Tibial artery (tissue), 4 donors: ENCODE measurements at regions not wholly inside any gene's neighbourhood (a gene's known extent, or its start where the extent isn't known, plus 50 kb on each side); places are given as distances from the start of the nearest gene placed in this dataset.

Experiments used
- DNase-seq, 2 donors: peaks; one replicate each; pipeline ENCODE4 v3.0.0-alpha.2; 2019
- H3K27ac ChIP-seq, 2 donors: fragments of 200-600 bp; sonication (generic) in 1 of 2; 1 replicate in 1 of 2; 2 replicates in 1 of 2; pipeline ENCODE4 v1.5.1; 2018 to 2019; ENCODE audit warnings: mild to moderate bottlenecking in 1 of 2
- H3K27me3 ChIP-seq, 2 donors: fragments of 200-600 bp; sonication (generic) in 1 of 2; one replicate each; pipeline versions ENCODE4 v1.5.1 to v1.6.0; 2016 to 2019
- H3K36me3 ChIP-seq, 3 donors: fragments of 200-600 bp; sonication (generic) in 2 of 3; one replicate each; pipeline ENCODE4 v1.5.1; 2016 to 2019; ENCODE audit warnings: mild to moderate bottlenecking in 2 of 3
- H3K4me1 ChIP-seq, 4 donors: fragments of 200-600 bp; sonication (generic) in 2 of 4; 1 replicate in 3 of 4; 2 replicates in 1 of 4; pipeline ENCODE4 v1.5.1; 2016 to 2019
- H3K4me3 ChIP-seq, 2 donors: fragments of 200-600 bp; sonication (generic) in 1 of 2; 1 replicate in 1 of 2; 2 replicates in 1 of 2; pipeline ENCODE4 v1.5.1; 2018 to 2019; ENCODE audit warnings: mild to moderate bottlenecking in 2 of 2
- H3K9me3 ChIP-seq, 3 donors: fragments of 200-600 bp; sonication (generic) in 1 of 3; one replicate each; pipeline ENCODE4 v1.5.1; 2016 to 2019
- CTCF ChIP-seq, 2 experiments: fragments of 200-600 bp in 1 of 2; fragments of 450-650 bp in 1 of 2; IDR thresholded peaks; one replicate each; pipeline ENCODE4 v1.5.1; 2017 to 2019; ENCODE audit warnings: antibody characterized with exemption in 2 of 2, mild to moderate bottlenecking in 1 of 2, moderate library complexity in 1 of 2
- intact Hi-C: fragments of 100-400 bp; cut with DNase I; formaldehyde crosslinking; loops from one replicate; pipeline ENCODE4 v1.15.0; 2023; ENCODE audit warnings: low total_unique reads

GRCh38 chr11:134518616-134519389 is 106.8 kb upstream of the B3GAT1 start:
- DNase-seq: peak in 1 of 2 donors; percentile 32

GRCh38 chr11:134517621-134518293 is 105.7 kb upstream of the B3GAT1 start:
- no peak overlapping the region for H3K4me3 ChIP-seq
- no peaks in the 10 kb centered on the region for H3K36me3 ChIP-seq
- no peaks in the 10 kb centered on the region for H3K4me1 ChIP-seq
- H3K27me3 ChIP-seq: peaks cover 0 to 54% of the 10 kb centered on the region in 2 donors
- H3K27ac ChIP-seq: no peak overlapping the region
- peak in 1 of 2 donors; percentile 34 for DNase-seq
- TF ChIP-seq CTCF (IDR thresholded peaks at IDR 0.05): no peak
- intact Hi-C loops: no loop called here
- no peaks in the 10 kb centered on the region for H3K9me3 ChIP-seq

More at GRCh38 chr11:134518616-134519389, 106.8 kb upstream of the B3GAT1 start:
- intact Hi-C loops: no loop called here
- Histone ChIP-seq H3K27me3 (peaks cover 0 to 50% of the 10 kb centered on the region in 2 donors), H3K9me3 (no peaks in the 10 kb centered on the region), H3K36me3 (no peaks in the 10 kb centered on the region), H3K27ac (no peak overlapping the region), H3K4me1 (no peaks in the 10 kb centered on the region), H3K4me3 (no peak overlapping the region)
- TF ChIP-seq CTCF (IDR thresholded peaks at IDR 0.05): no peak

GRCh38 chr11:134517115-134517514 is 105.1 kb upstream of the B3GAT1 start:
- no peak for TF ChIP-seq CTCF (IDR thresholded peaks at IDR 0.05)
- intact Hi-C loops: no loop called here
- Histone ChIP-seq H3K4me1 (no peaks in the 10 kb centered on the region), H3K9me3 (no peaks in the 10 kb centered on the region), H3K4me3 (no peak overlapping the region), H3K27ac (no peak overlapping the region), H3K27me3 (peaks cover 0 to 52% of the 10 kb centered on the region in 2 donors), H3K36me3 (no peaks in the 10 kb centered on the region)
- DNase-seq: no peak

GRCh38 chr11:134516529-134516928 is 104.5 kb upstream of the B3GAT1 start:
- no peak overlapping the region for H3K27ac ChIP-seq
- no peak overlapping the region for H3K4me3 ChIP-seq
- peaks cover 0 to 47% of the 10 kb centered on the region in 2 donors for H3K27me3 ChIP-seq
- H3K4me1 ChIP-seq: no peaks in the 10 kb centered on the region
- H3K9me3 ChIP-seq: no peaks in the 10 kb centered on the region
- no peaks in the 10 kb centered on the region for H3K36me3 ChIP-seq
- intact Hi-C loops: no loop called here
- DNase-seq: peak; percentile 11 to 52
- TF ChIP-seq CTCF (IDR thresholded peaks at IDR 0.05): no peak

GRCh38 chr11:134515081-134515960 is 103.3 kb upstream of the B3GAT1 start:
- H3K36me3 ChIP-seq: no peaks in the 10 kb centered on the region
- no peaks in the 10 kb centered on the region for H3K9me3 ChIP-seq
- no peak overlapping the region for H3K27ac ChIP-seq
- peak; percentile 2 to 56 for DNase-seq
- no peaks in the 10 kb centered on the region for H3K4me1 ChIP-seq
- TF ChIP-seq CTCF (IDR thresholded peaks at IDR 0.05): no peak
- H3K4me3 ChIP-seq: no peak overlapping the region
- peaks cover 0 to 47% of the 10 kb centered on the region in 2 donors for H3K27me3 ChIP-seq
- intact Hi-C loops: no loop called here
